HCT116 (cell line): ENCODE measurements at regions not wholly inside any gene's neighbourhood (a gene's known extent, or its start where the extent isn't known, plus 50 kb on each side); places are given as distances from the start of the nearest gene placed in this dataset.

Source experiments
- CTCF ChIP-seq, 3 experiments: fragments of 200-600 bp in 1 of 3; sonication (generic) in 1 of 3; IDR thresholded peaks in 2 of 3; conservative IDR thresholded peaks in 1 of 3; 2 replicates each; pipeline ENCODE4 v1.5.1; 2012 to 2017; ENCODE audit warnings: low read depth in 2 of 3, low read length in 2 of 3, antibody characterized with exemption in 1 of 3, borderline replicate concordance in 1 of 3, control low read depth in 1 of 3, mild to moderate bottlenecking in 1 of 3, mixed read lengths in 1 of 3, mixed run types in 1 of 3, moderate library complexity in 1 of 3; ENCODE audit not compliant: insufficient read depth in 1 of 3
- EZH2phosphoT487 ChIP-seq: fragments of 200-600 bp; IDR thresholded peaks from 2 replicates; pipeline ENCODE4 v1.6.1; 2018; ENCODE audit warnings: antibody characterized with exemption, borderline replicate concordance
- MAX ChIP-seq: IDR thresholded peaks from 2 replicates; pipeline ENCODE4 v1.6.1; 2012
- POLR2A ChIP-seq: IDR thresholded peaks from 2 replicates; pipeline ENCODE4 v1.7.0; 2011; ENCODE audit warnings: borderline replicate concordance; ENCODE audit not compliant: insufficient read depth, insufficient read length; ENCODE audit errors: extremely low read depth

- TF ChIP-seq CTCF (IDR thresholded peaks at IDR 0.05 in 2 of 3, conservative IDR thresholded peaks at IDR 0.05 in 1 of 3; ENCODE audit: borderline replicate concordance in 1 of 3, insufficient read depth in 1 of 3, low read depth in 2 of 3, low read length in 2 of 3) (no peak), EZH2phosphoT487 (no peak), POLR2A (no peak), MAX (no peak)
Measured at GRCh38 chr11:129242855-129243254, 50.7 kb upstream of the ARHGAP32 start.
